Mesothelial cell of epicardium (in vitro differentiated cells): ENCODE measurements at regions not wholly inside any gene's neighbourhood (a gene's known extent, or its start where the extent isn't known, plus 50 kb on each side); places are given as distances from the start of the nearest gene placed in this dataset.

Experiments
- DNase-seq, 2 experiments: peaks; one replicate each; pipeline ENCODE4 v3.0.0; 2021; ENCODE audit warnings: low spot score in 2 of 2; ENCODE audit not compliant: unreplicated experiment in 2 of 2
- H3K27ac Mint-ChIP-seq: 2 replicates; pipeline ENCODE4 v1.8.0; 2021; ENCODE audit warnings: mixed read lengths
- H3K27me3 Mint-ChIP-seq: 2 replicates; pipeline ENCODE4 v1.8.0; 2021; ENCODE audit warnings: low read depth, mixed read lengths
- H3K36me3 Mint-ChIP-seq: 2 replicates; pipeline ENCODE4 v1.8.0; 2021; ENCODE audit warnings: mixed read lengths
- H3K4me1 Mint-ChIP-seq: 2 replicates; pipeline ENCODE4 v1.8.0; 2021; ENCODE audit warnings: mixed read lengths
- H3K4me3 Mint-ChIP-seq: 2 replicates; pipeline ENCODE4 v1.8.0; 2021; ENCODE audit warnings: mild to moderate bottlenecking, moderate library complexity, mixed read lengths
- H3K9me3 Mint-ChIP-seq: 2 replicates; pipeline ENCODE4 v1.8.0; 2021; ENCODE audit warnings: mixed read lengths
- CTCF ChIP-seq: fragments of 200-600 bp; sonication (generic); IDR thresholded peaks from one replicate; pipeline ENCODE4 v1.5.0; 2021; ENCODE audit warnings: antibody characterized with exemption; ENCODE audit not compliant: unreplicated experiment

GRCh38 chr14:87343652-87344051 lies 649.3 kb downstream of the GALC start:
- TF ChIP-seq CTCF: no peak
- Mint-ChIP-seq H3K4me3 (no peak overlapping the region), H3K27me3 (no peaks in the 10 kb centered on the region), H3K4me1 (peaks cover 2% of the 10 kb centered on the region), H3K9me3 (no peaks in the 10 kb centered on the region), H3K36me3 (no peaks in the 10 kb centered on the region), H3K27ac (no peak overlapping the region)
- no peak for DNase-seq

GRCh38 chr14:87334997-87335685 lies 657.8 kb downstream of the GALC start:
- Mint-ChIP-seq H3K4me3 (no peak overlapping the region), H3K36me3 (no peaks in the 10 kb centered on the region), H3K4me1 (peaks cover 2% of the 10 kb centered on the region), H3K27me3 (no peaks in the 10 kb centered on the region), H3K9me3 (no peaks in the 10 kb centered on the region), H3K27ac (no peak overlapping the region)
- no peak for DNase-seq
- no peak for TF ChIP-seq CTCF

- TF ChIP-seq CTCF: no peak
- no peak overlapping the region for H3K4me3 Mint-ChIP-seq
- H3K27me3 Mint-ChIP-seq: no peaks in the 10 kb centered on the region
- no peaks in the 10 kb centered on the region for H3K36me3 Mint-ChIP-seq
- no peaks in the 10 kb centered on the region for H3K9me3 Mint-ChIP-seq
- no peak for DNase-seq
- peaks cover 2% of the 10 kb centered on the region for H3K4me1 Mint-ChIP-seq
- no peak overlapping the region for H3K27ac Mint-ChIP-seq
Observed at GRCh38 chr14:87331991-87332390, 661.0 kb downstream of the GALC start.

- Mint-ChIP-seq H3K36me3 (no peaks in the 10 kb centered on the region), H3K27ac (no peak overlapping the region), H3K27me3 (no peaks in the 10 kb centered on the region), H3K4me1 (no peaks in the 10 kb centered on the region), H3K4me3 (no peak overlapping the region), H3K9me3 (peaks cover 3% of the 10 kb centered on the region)
- no peak for TF ChIP-seq CTCF
- no peak for DNase-seq
Observed at GRCh38 chr14:87325741-87326140, 667.2 kb downstream of the GALC start.

GRCh38 chr14:87323191-87323590 lies 669.8 kb downstream of the GALC start:
- Mint-ChIP-seq H3K27ac (no peak overlapping the region), H3K9me3 (peaks cover 3% of the 10 kb centered on the region), H3K4me1 (peaks cover 4% of the 10 kb centered on the region), H3K36me3 (no peaks in the 10 kb centered on the region), H3K4me3 (no peak overlapping the region), H3K27me3 (no peaks in the 10 kb centered on the region)
- DNase-seq: no peak
- TF ChIP-seq CTCF: no peak

GRCh38 chr14:87321548-87321947 lies 671.4 kb downstream of the GALC start:
- Mint-ChIP-seq H3K27ac (no peak overlapping the region), H3K36me3 (no peaks in the 10 kb centered on the region), H3K27me3 (no peaks in the 10 kb centered on the region), H3K9me3 (peaks cover 3% of the 10 kb centered on the region), H3K4me3 (no peak overlapping the region), H3K4me1 (peaks cover 4% of the 10 kb centered on the region)
- DNase-seq: no peak
- no peak for TF ChIP-seq CTCF
